ENCODE measurements at regions not wholly inside any gene's neighbourhood (a gene's known extent, or its start where the extent isn't known, plus 50 kb on each side); places are given as distances from the start of the nearest gene placed in this dataset.

DNA sequence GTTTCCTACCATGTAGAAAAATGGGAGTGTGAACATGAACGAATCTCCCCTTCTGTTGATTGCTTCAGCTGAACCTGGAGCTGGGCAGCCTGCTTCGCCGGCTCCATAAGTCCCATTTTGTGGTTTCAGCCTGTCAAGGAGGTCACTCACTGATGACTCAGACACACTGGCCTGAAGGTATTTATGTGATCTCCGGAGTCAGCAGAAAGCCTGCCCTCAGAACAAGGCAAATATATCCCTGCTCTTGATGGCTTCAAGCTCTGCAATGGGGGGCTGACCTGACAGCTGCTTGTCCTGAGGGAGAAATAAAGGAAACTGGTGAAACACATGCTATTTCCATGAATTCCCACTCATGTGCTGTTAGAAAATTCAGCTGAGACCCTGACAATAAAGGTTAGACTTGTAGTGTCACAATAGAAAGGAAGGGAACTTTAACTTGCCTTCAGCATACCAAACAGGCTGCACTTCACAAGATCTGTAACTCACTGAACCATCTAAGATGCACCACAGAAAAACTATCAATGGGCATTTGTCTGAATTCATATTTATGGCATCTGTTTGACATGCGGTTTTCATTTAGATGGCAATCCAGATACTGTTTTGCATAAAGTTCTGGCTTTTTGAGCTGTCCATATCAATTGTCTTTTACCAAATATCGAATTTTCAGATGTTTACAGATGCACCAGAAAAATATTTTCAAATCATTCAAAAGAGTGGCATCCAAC lies 282.0 kb upstream of the VEPH1 start:
- intact Hi-C loops (cut with DNase I, micrococcal nuclease): no loop called here
- H3K4me3 ChIP-seq: no peak overlapping the region
- no peaks in the 10 kb centered on the region for H3K4me1 ChIP-seq (ENCODE audit: low read depth)
- no peak for DNase-seq
- TF ChIP-seq, protein P1, sequence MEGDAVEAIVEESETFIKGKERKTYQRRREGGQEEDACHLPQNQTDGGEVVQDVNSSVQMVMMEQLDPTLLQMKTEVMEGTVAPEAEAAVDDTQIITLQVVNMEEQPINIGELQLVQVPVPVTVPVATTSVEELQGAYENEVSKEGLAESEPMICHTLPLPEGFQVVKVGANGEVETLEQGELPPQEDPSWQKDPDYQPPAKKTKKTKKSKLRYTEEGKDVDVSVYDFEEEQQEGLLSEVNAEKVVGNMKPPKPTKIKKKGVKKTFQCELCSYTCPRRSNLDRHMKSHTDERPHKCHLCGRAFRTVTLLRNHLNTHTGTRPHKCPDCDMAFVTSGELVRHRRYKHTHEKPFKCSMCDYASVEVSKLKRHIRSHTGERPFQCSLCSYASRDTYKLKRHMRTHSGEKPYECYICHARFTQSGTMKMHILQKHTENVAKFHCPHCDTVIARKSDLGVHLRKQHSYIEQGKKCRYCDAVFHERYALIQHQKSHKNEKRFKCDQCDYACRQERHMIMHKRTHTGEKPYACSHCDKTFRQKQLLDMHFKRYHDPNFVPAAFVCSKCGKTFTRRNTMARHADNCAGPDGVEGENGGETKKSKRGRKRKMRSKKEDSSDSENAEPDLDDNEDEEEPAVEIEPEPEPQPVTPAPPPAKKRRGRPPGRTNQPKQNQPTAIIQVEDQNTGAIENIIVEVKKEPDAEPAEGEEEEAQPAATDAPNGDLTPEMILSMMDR (IDR thresholded peaks at IDR 0.05): no peak
- H3K9me3 ChIP-seq: no peaks in the 10 kb centered on the region
- ATAC-seq: no peak
- no peaks in the 10 kb centered on the region for H3K36me3 ChIP-seq (ENCODE audit: low read depth)

DNA sequence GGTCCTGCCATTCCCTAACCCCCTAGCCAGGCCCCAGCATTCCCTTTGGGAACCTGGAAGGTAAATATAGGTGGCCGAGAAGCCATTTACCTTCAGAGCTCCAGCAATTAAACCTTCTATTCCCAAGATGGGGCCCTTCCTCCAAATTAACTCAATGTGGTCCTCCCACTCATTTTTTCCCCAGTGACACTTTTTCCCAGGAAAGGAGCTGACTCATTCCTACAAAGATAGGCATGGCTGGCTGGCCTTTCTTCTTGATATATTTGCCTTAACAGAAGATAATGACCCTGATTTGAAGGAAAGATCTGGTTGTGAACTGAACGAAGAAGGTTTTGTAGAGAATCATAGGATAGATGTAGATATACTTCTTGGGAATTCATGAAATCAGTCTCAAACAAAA lies 279.0 kb upstream of the VEPH1 start:
- intact Hi-C loops (cut with DNase I, micrococcal nuclease): no loop called here
- TF ChIP-seq, protein P1 (IDR thresholded peaks at IDR 0.05): no peak
- Histone ChIP-seq H3K36me3 (ENCODE audit: low read depth) (no peaks in the 10 kb centered on the region), H3K9me3 (no peaks in the 10 kb centered on the region), H3K4me3 (no peak overlapping the region), H3K4me1 (ENCODE audit: low read depth) (no peaks in the 10 kb centered on the region)
- DNase-seq (no peak), ATAC-seq (no peak)

DNA sequence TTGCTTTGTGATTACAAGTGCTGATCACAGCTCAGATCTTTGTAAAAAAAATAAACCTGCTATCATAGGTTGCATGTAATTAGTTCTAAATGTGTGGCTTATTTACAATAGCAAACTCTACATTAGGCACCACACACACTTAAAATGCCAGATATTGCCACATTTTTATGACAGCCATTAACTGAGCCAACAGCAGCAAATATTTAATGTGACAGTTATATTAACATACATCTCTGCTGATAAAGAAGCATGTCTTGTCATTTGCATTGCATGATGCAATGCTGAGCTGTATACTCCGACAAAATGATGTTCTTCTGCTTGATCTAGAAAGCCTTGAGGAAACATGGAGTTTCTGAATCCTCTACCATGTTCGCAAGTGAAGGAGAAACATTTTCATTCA lies 273.6 kb upstream of the VEPH1 start:
- Histone ChIP-seq H3K9me3 (no peaks in the 10 kb centered on the region), H3K4me1 (ENCODE audit: low read depth) (no peaks in the 10 kb centered on the region), H3K4me3 (no peak overlapping the region), H3K36me3 (ENCODE audit: low read depth) (no peaks in the 10 kb centered on the region)
- TF ChIP-seq, protein P1 (IDR thresholded peaks at IDR 0.05): no peak
- DNase-seq (no peak), ATAC-seq (no peak)
- intact Hi-C loops (cut with DNase I, micrococcal nuclease): no loop called here

DNA sequence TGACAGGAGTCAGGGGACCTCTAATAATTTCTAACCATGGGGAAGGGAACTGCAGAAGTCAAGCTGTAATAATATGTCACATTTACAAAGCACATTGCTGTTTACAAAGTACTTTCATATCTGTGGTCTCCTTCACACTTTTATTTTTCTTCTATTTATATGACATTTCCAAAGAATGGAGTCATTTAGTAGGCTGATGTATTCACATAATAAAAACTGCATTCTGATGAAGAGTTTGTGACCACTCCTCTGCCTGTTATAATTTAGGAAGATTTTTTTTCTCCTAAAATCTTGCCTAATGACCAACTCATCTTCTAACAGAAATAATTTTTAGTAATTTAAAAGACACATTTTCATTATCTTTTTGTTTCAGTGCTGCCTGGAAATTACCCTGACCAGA lies 272.2 kb upstream of the VEPH1 start:
- intact Hi-C loops (cut with DNase I, micrococcal nuclease): no loop called here
- no peaks in the 10 kb centered on the region for H3K36me3 ChIP-seq (ENCODE audit: low read depth)
- TF ChIP-seq, protein P1 (IDR thresholded peaks at IDR 0.05): no peak
- ATAC-seq: no peak
- no peaks in the 10 kb centered on the region for H3K4me1 ChIP-seq (ENCODE audit: low read depth)
- no peaks in the 10 kb centered on the region for H3K9me3 ChIP-seq
- H3K4me3 ChIP-seq: no peak overlapping the region
- no peak for DNase-seq

DNA sequence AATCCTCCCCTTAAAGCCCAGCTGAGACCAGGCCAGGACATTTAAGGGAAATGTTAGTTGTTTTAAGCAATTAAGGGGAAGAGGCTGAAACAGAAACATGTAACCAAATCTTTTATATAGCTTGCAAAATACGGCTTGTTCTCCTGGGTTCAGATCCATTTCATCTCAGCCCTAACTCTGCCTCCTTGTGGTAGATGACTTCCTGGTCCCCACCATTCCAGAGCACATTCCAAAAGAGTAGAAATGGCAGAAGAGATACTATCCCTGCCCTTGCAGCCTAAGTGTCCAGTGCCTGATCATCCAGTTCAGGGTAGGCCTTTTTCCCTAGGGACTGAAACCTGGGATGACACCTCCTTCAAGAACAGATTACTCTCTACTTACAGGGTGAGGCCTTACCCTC lies 266.2 kb upstream of the VEPH1 start:
- Histone ChIP-seq H3K36me3 (ENCODE audit: low read depth) (no peaks in the 10 kb centered on the region), H3K9me3 (no peaks in the 10 kb centered on the region), H3K4me1 (ENCODE audit: low read depth) (no peaks in the 10 kb centered on the region), H3K4me3 (no peak overlapping the region)
- ATAC-seq (no peak), DNase-seq (no peak)
- TF ChIP-seq, protein P1 (IDR thresholded peaks at IDR 0.05): no peak
- intact Hi-C loops (cut with DNase I, micrococcal nuclease): no loop called here

DNA sequence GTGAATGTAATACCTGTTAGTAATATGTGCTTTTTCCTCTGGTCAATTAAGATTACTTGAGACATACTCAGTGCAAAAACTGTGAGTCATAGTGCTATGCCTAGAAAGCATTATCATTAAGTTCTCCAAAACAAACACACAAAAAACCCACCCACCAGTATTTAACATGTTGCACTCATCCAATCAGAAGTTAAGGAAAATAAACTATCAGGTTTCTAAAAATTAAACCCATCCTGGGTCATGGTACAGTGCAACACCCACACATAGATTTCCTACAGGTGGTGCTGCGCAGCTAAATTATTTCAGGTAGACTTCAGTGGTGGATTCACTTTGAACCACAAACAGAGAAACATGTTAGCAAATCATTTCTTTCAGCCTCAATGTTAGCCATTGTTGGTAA lies 264.4 kb upstream of the VEPH1 start:
- TF ChIP-seq, protein P1 (IDR thresholded peaks at IDR 0.05): no peak
- Histone ChIP-seq H3K9me3 (no peaks in the 10 kb centered on the region), H3K36me3 (ENCODE audit: low read depth) (no peaks in the 10 kb centered on the region), H3K4me1 (ENCODE audit: low read depth) (no peaks in the 10 kb centered on the region), H3K4me3 (no peak overlapping the region)
- ATAC-seq: no peak
- no peak for DNase-seq
- intact Hi-C loops (cut with DNase I, micrococcal nuclease): no loop called here

Measured in mucosa of descending colon (tissue), 3 donors.